Esophagus muscularis mucosa (tissue), 4 donors: ENCODE measurements at regions not wholly inside any gene's neighbourhood (a gene's known extent, or its start where the extent isn't known, plus 50 kb on each side); places are given as distances from the start of the nearest gene placed in this dataset.

Source experiments
- EP300 ChIP-seq: sonication (generic); formaldehyde crosslinking; IDR thresholded peaks from one replicate; pipeline ENCODE4 v1.6.1; 2017; ENCODE audit warnings: antibody characterized with exemption
- POLR2A ChIP-seq: fragments of 450-650 bp; IDR thresholded peaks from one replicate; pipeline ENCODE4 v1.6.1; 2017; ENCODE audit warnings: antibody characterized with exemption, moderate library complexity, mild to moderate bottlenecking, low read depth
- TF ChIP-seq, protein P1 (sequence below), 3 experiments: fragments of 200-600 bp in 2 of 3; fragments of 450-650 bp in 1 of 3; sonication (generic) in 2 of 3; IDR thresholded peaks; one replicate each; pipeline ENCODE4 v1.5.1; 2017 to 2019; ENCODE audit warnings: antibody characterized with exemption in 3 of 3, mild to moderate bottlenecking in 2 of 3, moderate library complexity in 1 of 3

DNA sequence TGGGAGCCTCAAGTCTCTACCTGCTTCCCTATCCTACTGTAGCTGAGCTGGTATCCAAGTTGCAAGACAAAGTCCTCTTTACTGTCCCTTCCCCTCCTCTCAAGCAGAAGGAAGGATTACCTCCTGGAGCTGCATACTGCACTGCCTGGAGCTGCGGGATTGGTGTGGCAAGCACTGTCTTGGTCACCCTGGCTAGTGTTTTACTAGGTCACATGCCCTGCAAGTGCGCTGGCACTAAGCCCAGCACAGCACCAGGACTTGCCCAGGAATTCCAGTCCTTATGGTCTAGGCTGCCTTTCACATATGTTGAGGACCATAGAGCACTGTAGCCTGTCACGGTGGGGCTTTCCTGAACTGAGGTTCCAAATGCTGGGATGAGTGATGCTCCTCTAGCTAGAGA lies 227.3 kb upstream of the ZC4H2 start:
- TF ChIP-seq, protein P1, sequence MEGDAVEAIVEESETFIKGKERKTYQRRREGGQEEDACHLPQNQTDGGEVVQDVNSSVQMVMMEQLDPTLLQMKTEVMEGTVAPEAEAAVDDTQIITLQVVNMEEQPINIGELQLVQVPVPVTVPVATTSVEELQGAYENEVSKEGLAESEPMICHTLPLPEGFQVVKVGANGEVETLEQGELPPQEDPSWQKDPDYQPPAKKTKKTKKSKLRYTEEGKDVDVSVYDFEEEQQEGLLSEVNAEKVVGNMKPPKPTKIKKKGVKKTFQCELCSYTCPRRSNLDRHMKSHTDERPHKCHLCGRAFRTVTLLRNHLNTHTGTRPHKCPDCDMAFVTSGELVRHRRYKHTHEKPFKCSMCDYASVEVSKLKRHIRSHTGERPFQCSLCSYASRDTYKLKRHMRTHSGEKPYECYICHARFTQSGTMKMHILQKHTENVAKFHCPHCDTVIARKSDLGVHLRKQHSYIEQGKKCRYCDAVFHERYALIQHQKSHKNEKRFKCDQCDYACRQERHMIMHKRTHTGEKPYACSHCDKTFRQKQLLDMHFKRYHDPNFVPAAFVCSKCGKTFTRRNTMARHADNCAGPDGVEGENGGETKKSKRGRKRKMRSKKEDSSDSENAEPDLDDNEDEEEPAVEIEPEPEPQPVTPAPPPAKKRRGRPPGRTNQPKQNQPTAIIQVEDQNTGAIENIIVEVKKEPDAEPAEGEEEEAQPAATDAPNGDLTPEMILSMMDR (IDR thresholded peaks at IDR 0.05), result no peak
- no peak for TF ChIP-seq EP300
- no peak for TF ChIP-seq POLR2A
